Activated T-helper 2 cell treated with anti-CD3 and anti-CD28 coated beads, Interferon-gamma antibody, Interleukin-2, Interleukin-4, amounts not matched to agents 10 μg/mL and 5 μg/mL and 100 μg/mL, durations not matched to agents 14 hours and 24 hours and 36 hours (primary cell): ENCODE measurements at regions not wholly inside any gene's neighbourhood (a gene's known extent, or its start where the extent isn't known, plus 50 kb on each side); places are given as distances from the start of the nearest gene placed in this dataset.

Experiments used
- DNase-seq: peaks from one replicate; pipeline ENCODE4 v3.0.0; 2021; ENCODE audit warnings: low spot score
- H3K27ac Mint-ChIP-seq: one replicate; pipeline ENCODE4 v1.8.0; 2021; ENCODE audit warnings: mixed read lengths
- H3K27me3 Mint-ChIP-seq: one replicate; pipeline ENCODE4 v1.8.0; 2021; ENCODE audit warnings: low read depth, mixed read lengths
- H3K36me3 Mint-ChIP-seq: one replicate; pipeline ENCODE4 v1.8.0; 2021; ENCODE audit warnings: low read depth, mixed read lengths
- H3K4me1 Mint-ChIP-seq: one replicate; pipeline ENCODE4 v1.8.0; 2021; ENCODE audit warnings: low read depth, mixed read lengths
- H3K4me3 Mint-ChIP-seq: one replicate; pipeline ENCODE4 v1.8.0; 2021; ENCODE audit warnings: low read depth, mild to moderate bottlenecking, moderate library complexity, mixed read lengths
- H3K9me3 Mint-ChIP-seq: one replicate; pipeline ENCODE4 v1.8.0; 2021; ENCODE audit warnings: mixed read lengths
- intact Hi-C: fragments of 100-400 bp; cut with micrococcal nuclease; formaldehyde crosslinking; loops from one replicate; pipeline ENCODE4 v1.15.1; 2023

DNA sequence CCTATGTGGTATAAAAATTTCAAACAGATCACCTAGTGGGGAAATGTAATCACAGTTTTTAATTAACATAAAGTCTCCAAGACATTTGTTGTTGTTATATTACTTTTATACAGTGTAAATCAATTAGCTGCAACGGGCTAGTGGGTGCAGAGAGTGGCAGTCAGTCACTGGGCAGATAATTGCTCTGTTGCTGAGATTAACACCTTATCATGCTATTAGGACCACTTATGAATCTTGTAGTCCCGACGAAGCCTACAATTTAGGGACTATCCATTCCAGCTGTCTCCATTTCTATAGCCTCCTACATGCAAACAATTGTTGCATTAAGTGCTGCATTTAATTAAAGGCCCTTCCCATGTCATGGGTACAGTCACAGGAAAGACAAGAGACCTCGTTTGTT is 158.9 kb upstream of the PROX1 start:
- intact Hi-C loops: no loop called here
- Mint-ChIP-seq H3K36me3 (no peaks in the 10 kb centered on the region), H3K4me1 (no peaks in the 10 kb centered on the region), H3K27me3 (no peaks in the 10 kb centered on the region), H3K9me3 (no peaks in the 10 kb centered on the region), H3K27ac (no peak overlapping the region), H3K4me3 (no peak overlapping the region)
- no peak for DNase-seq

DNA sequence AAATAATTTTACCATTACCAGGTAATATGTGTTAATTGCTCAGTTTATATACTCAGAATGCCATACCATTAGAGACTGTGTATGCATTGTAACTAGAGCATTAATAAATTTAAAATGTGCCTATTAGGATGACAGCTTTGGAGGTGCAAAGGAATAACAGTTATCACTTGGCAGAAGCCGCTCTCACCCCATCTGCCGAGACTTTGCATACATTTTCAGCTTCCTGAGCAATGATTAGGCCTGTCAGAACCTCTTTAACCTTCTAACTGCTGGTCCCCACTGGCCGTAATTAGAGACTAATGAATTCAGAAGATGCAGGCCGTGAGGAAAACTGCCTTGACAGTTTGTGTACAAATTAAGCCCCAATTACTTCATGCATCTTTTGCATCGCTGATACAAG is 158.0 kb upstream of the PROX1 start:
- H3K27ac Mint-ChIP-seq: no peak overlapping the region
- intact Hi-C loops: no loop called here
- no peaks in the 10 kb centered on the region for H3K27me3 Mint-ChIP-seq
- no peaks in the 10 kb centered on the region for H3K4me1 Mint-ChIP-seq
- H3K36me3 Mint-ChIP-seq: no peaks in the 10 kb centered on the region
- no peak overlapping the region for H3K4me3 Mint-ChIP-seq
- DNase-seq: no peak
- no peaks in the 10 kb centered on the region for H3K9me3 Mint-ChIP-seq

DNA sequence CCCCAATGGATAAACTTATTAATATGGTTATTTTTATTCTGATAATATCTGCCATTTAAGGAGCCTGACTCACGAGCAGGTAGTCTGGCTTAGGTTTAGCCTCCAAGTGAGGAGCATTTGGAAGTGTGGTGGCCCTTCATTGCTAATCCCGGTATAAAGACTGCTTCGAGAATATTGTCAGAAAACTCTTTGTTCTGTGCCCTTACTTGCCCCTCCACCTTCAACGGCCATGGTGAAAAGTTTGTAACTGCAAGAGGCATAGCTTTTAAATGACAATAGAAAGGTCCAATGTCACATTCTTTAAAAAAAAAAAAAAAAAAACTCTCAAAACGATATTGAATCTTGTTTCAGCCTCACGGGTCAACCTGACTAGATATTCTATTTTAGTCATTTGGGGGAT is 157.4 kb upstream of the PROX1 start:
- intact Hi-C loops: no loop called here
- no peak overlapping the region for H3K27ac Mint-ChIP-seq
- H3K4me3 Mint-ChIP-seq: no peak overlapping the region
- H3K9me3 Mint-ChIP-seq: no peaks in the 10 kb centered on the region
- no peaks in the 10 kb centered on the region for H3K27me3 Mint-ChIP-seq
- no peaks in the 10 kb centered on the region for H3K36me3 Mint-ChIP-seq
- H3K4me1 Mint-ChIP-seq: no peaks in the 10 kb centered on the region
- no peak for DNase-seq

DNA sequence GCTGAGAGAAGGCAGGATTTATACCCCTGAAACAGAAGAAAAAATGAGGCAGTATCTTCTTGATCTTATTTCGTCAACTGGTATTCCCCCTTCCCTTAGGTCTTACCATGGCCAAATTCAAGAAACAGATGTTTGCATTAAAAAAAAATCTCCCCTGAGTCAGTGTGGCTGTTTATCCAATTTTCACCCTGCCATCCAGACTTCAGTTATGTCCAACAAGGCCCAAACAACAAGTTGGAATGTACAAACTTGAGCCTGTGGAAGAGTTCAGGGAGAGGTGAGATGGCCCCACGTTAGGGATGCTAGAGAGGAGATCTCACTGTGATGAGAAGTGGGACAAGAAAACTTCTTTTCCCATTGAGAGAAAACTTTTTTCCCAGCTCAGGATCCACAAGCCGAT is 147.2 kb upstream of the PROX1 start:
- no peak for DNase-seq
- no peak overlapping the region for H3K4me3 Mint-ChIP-seq
- intact Hi-C loops: no loop called here
- no peaks in the 10 kb centered on the region for H3K36me3 Mint-ChIP-seq
- no peak overlapping the region for H3K27ac Mint-ChIP-seq
- no peaks in the 10 kb centered on the region for H3K4me1 Mint-ChIP-seq
- no peaks in the 10 kb centered on the region for H3K27me3 Mint-ChIP-seq
- H3K9me3 Mint-ChIP-seq: no peaks in the 10 kb centered on the region

DNA sequence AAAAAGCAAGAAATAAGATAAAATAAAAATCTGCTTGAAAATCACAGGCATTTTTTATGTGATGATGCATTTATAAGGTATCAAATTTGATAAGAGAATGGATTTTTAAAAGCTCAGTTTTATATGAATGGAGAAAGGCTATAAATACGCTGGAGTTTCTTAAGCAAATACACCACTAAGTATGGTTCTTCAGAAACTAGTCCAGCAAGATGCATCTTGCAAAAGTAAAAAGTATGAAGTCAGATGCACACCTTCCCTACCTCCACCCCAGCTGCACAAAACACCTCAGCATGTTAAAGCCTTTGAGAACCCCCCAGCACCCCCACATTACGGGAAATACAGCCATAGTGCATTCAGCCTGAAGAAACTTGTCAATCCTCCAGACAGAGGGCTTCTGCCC is 143.1 kb upstream of the PROX1 start:
- H3K27ac Mint-ChIP-seq: no peak overlapping the region
- H3K9me3 Mint-ChIP-seq: no peaks in the 10 kb centered on the region
- H3K4me3 Mint-ChIP-seq: no peak overlapping the region
- peaks cover 3% of the 10 kb centered on the region for H3K4me1 Mint-ChIP-seq
- intact Hi-C loops: no loop called here
- no peak for DNase-seq
- no peaks in the 10 kb centered on the region for H3K36me3 Mint-ChIP-seq
- no peaks in the 10 kb centered on the region for H3K27me3 Mint-ChIP-seq

DNA sequence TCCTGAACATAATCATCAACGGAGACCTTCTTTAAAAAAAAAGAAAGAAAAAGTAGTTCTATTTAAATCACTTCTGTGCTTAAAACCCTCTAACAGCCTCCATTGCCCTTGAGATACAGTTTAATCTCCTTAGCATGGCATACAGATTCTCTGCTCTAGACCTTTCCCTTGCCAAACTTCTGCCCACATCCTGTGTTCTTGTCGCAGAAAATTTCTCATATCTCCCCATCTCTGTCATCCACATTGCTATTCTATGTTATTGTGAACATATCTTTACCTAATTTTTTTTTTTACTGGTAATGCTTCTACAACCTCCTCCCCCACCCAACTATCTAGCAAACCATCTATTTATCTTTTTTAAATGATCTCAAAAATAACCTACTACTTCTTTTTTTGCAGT is 135.7 kb upstream of the PROX1 start:
- no peaks in the 10 kb centered on the region for H3K36me3 Mint-ChIP-seq
- H3K9me3 Mint-ChIP-seq: no peaks in the 10 kb centered on the region
- H3K4me1 Mint-ChIP-seq: peaks cover 3% of the 10 kb centered on the region
- DNase-seq: no peak
- no peak overlapping the region for H3K27ac Mint-ChIP-seq
- intact Hi-C loops: no loop called here
- no peak overlapping the region for H3K4me3 Mint-ChIP-seq
- H3K27me3 Mint-ChIP-seq: no peaks in the 10 kb centered on the region

DNA sequence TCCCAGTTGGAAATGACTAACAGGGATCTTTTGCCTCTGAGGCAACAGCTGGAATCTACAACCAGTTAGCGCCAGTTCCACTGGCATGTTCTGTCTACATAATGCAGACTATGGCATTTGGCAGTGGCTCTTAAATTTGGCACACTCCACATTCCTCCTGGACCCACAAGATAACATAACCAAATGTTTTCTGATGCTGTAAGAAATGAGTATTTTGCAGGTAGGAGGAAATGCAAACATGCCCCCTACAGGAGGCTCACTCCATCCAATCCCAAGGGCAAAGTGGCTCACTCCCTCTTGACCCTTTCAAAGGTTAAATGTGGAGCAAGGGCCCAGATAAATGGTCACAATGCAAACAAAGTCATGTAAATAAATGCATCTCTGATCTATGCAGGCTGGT is 129.2 kb upstream of the PROX1 start:
- no peak for DNase-seq
- Mint-ChIP-seq H3K27ac (no peak overlapping the region), H3K4me3 (no peak overlapping the region), H3K27me3 (no peaks in the 10 kb centered on the region), H3K36me3 (no peaks in the 10 kb centered on the region), H3K9me3 (no peaks in the 10 kb centered on the region), H3K4me1 (no peaks in the 10 kb centered on the region)
- intact Hi-C loops: no loop called here

DNA sequence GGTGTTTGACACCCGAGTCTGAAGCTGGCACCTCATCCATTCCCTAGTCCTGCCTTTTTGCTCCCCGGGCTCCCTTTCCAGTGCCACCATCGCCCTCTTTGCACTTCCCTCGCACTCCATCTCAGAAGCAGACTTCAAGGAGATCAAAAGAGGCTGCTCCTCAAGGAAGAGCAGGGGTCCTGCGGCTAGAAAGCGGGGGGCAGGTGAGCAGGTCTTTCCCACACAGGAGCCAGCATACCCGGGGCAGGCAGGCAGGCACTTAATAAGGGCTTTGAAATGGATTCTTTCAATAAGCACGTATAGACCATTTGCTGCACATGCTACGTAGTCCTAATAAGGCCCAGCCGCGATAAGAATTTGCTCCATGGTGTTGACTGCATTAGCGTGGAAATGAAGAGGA is 125.9 kb upstream of the PROX1 start:
- Mint-ChIP-seq H3K9me3 (no peaks in the 10 kb centered on the region), H3K36me3 (no peaks in the 10 kb centered on the region), H3K27me3 (no peaks in the 10 kb centered on the region), H3K4me3 (no peak overlapping the region), H3K27ac (no peak overlapping the region), H3K4me1 (no peaks in the 10 kb centered on the region)
- intact Hi-C loops: no loop called here
- no peak for DNase-seq

DNA sequence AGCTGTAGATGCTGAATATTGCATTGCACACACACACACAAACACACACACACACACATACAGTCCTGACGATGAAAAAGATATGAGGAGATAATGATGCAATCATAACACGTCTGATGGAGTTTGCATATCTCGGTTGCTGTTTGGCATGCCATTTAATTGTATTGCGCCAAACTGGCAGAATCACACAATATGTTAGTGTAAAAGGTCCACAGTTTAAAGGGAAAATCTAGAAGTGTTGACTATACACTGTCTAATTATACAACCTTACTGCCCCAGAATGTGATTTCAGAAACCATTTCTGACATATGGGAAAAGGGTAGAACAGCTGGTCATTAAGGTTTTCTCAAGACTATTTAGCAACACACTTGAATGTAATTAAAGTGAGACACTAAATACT is 123.7 kb upstream of the PROX1 start:
- Mint-ChIP-seq H3K36me3 (no peaks in the 10 kb centered on the region), H3K9me3 (no peaks in the 10 kb centered on the region), H3K27me3 (no peaks in the 10 kb centered on the region), H3K4me3 (no peak overlapping the region), H3K4me1 (no peaks in the 10 kb centered on the region), H3K27ac (no peak overlapping the region)
- DNase-seq: no peak
- intact Hi-C loops: no loop called here

DNA sequence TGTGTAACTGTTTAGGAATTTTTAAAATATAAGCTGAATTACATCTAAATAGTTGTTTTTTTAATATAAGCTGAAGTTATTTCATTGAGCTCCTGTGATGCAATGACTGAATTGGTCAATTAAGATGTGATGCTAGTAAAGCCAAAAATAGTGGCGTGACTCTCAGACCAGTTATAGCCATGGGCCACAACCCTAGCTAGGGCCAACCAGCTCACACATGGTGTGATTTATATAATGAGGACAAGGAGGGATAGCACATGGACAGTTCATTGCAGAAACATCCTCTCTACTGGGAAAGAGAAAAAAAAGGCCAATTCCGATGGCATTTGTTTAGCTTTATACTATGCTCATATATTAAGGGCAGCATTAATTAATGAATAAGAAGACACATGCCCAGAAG is 119.3 kb upstream of the PROX1 start:
- no peak overlapping the region for H3K27ac Mint-ChIP-seq
- no peaks in the 10 kb centered on the region for H3K36me3 Mint-ChIP-seq
- intact Hi-C loops: no loop called here

DNA sequence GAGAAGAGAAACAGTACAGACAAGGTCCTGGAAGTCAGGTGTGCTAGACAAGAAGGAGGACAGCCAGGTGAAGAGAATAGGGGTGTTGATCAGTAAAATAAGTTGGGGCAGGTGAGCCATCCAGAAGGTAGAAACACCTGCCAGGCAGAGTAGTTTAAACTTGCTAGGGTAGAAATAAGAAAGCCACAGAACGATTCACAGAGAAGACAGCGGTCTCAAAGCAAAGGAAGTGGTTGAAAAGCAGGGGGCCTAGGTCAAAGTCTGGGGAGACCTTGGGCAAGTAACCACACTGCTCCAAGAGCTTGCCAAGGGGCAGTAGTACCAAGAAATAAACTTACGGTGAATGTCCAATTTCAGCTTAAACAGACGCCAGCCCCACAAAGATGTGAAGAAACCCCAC is 116.6 kb upstream of the PROX1 start:
- Mint-ChIP-seq H3K36me3 (no peaks in the 10 kb centered on the region), H3K27me3 (no peaks in the 10 kb centered on the region), H3K4me3 (no peak overlapping the region), H3K9me3 (no peaks in the 10 kb centered on the region), H3K27ac (no peak overlapping the region), H3K4me1 (no peaks in the 10 kb centered on the region)
- intact Hi-C loops: no loop called here
- no peak for DNase-seq

More for the DNA sequence above, 119.3 kb upstream of the PROX1 start:
- DNase-seq: no peak
- H3K9me3 Mint-ChIP-seq: no peaks in the 10 kb centered on the region
- no peak overlapping the region for H3K4me3 Mint-ChIP-seq
- H3K4me1 Mint-ChIP-seq: no peaks in the 10 kb centered on the region
- H3K27me3 Mint-ChIP-seq: no peaks in the 10 kb centered on the region

DNA sequence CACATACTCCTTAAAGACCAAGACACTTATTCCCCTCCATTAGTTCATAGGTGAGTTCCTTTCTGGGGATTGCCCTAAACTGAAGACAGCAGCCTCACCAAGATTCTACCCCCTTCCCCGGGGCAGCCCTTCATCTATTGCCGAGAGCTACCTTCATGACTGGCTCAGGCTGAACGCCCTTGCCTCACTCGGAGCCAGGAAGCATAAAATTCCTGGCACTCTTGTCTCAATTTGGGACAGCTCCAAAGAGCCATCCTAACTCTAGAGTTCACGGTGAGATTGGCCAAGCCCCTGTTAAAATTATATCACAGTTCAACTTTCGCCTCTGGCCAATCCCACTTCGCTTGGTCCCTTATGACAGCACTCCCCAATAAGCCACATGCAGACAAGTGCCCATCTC is 113.0 kb upstream of the PROX1 start:
- Mint-ChIP-seq H3K4me1 (no peaks in the 10 kb centered on the region), H3K27ac (no peak overlapping the region), H3K36me3 (no peaks in the 10 kb centered on the region), H3K27me3 (no peaks in the 10 kb centered on the region), H3K9me3 (no peaks in the 10 kb centered on the region), H3K4me3 (no peak overlapping the region)
- DNase-seq: no peak
- intact Hi-C loops: no loop called here

DNA sequence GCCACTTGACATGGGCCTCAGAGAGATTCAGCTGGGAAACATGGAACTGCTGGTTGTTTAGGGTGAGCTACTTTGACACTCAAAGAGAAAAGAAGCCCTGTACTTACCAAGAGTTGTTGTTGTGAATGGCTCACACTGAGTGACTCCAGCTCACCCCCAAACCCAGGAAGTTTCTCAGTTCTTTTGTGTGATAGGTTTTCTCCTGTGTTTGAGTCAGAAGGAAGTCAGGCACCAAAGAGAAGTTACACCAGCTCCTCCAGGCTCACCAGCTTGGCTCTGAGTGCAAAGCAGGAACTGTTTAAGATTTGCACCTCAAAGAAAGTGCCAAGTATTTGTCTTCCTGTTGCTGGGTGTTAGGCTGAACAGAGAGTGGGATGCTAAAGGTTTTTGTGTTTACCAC is 111.2 kb upstream of the PROX1 start:
- Mint-ChIP-seq H3K9me3 (no peaks in the 10 kb centered on the region), H3K27me3 (no peaks in the 10 kb centered on the region), H3K4me1 (no peaks in the 10 kb centered on the region), H3K36me3 (no peaks in the 10 kb centered on the region), H3K4me3 (no peak overlapping the region), H3K27ac (no peak overlapping the region)
- intact Hi-C loops: no loop called here
- DNase-seq: no peak

DNA sequence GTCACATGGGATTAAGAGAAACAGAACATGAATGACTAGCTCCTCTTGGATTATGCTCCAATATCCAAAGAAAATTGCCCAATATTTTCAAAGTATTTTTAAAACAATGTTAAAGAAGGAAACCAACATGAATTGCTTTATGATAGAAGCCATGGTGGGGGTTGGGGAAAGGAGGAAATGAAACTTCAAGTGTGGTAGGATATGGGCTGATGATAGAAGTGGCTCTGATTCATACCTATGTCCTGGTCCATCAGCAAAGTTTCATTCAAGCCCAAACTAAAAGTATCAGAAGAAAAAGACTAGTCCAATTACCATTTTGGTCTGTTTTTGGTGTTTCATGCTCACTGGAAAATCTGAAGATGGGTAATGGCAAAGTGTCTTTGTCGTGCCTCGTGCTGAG is 104.2 kb upstream of the PROX1 start:
- Mint-ChIP-seq H3K4me1 (no peaks in the 10 kb centered on the region), H3K9me3 (no peaks in the 10 kb centered on the region), H3K27ac (no peak overlapping the region), H3K4me3 (no peak overlapping the region), H3K27me3 (no peaks in the 10 kb centered on the region), H3K36me3 (no peaks in the 10 kb centered on the region)
- no peak for DNase-seq
- intact Hi-C loops: no loop called here
